Iris pigment epithelial cell (primary cell): ENCODE measurements at regions not wholly inside any gene's neighbourhood (a gene's known extent, or its start where the extent isn't known, plus 50 kb on each side); places are given as distances from the start of the nearest gene placed in this dataset.
"Not testable (repeated sequence)": the region's sequence is repeated elsewhere in the genome, so short reads cannot be mapped to it uniquely, and the experiment has no call there.

Experiments
- DNase-seq: peaks from one replicate; pipeline ENCODE4 v3.0.0-alpha.2; 2011; ENCODE audit warnings: low read depth

GRCh38 chr5:1636208-1636770 lies 112.5 kb upstream of the LPCAT1 start:
- DNase-seq, result not testable (repeated sequence)

- DNase-seq, result peak; percentile 16
These were observed 111.7 kb upstream of the LPCAT1 start for GRCh38 chr5:1635477-1635876.

- DNase-seq, result no peak
These were observed 110.5 kb upstream of the LPCAT1 start for GRCh38 chr5:1634337-1634661.

- DNase-seq, result peak; percentile 43
These were observed 110.0 kb upstream of the LPCAT1 start for GRCh38 chr5:1633605-1634336.

- not testable (repeated sequence) for DNase-seq
These were observed 107.2 kb upstream of the LPCAT1 start for GRCh38 chr5:1631004-1631403.

- DNase-seq, result not testable (repeated sequence)
These were observed 102.6 kb upstream of the LPCAT1 start for GRCh38 chr5:1626397-1626796.

- not testable (repeated sequence) for DNase-seq
These were observed 95.8 kb upstream of the LPCAT1 start for GRCh38 chr5:1619531-1619930.

- not testable (repeated sequence) for DNase-seq
These were observed 94.6 kb upstream of the LPCAT1 start for GRCh38 chr5:1618296-1618865.

GRCh38 chr5:1617236-1617755 lies 93.5 kb upstream of the LPCAT1 start:
- not testable (repeated sequence) for DNase-seq

GRCh38 chr5:1613515-1613914 lies 89.8 kb upstream of the LPCAT1 start:
- not testable (repeated sequence) for DNase-seq

GRCh38 chr5:1610526-1610925 lies 86.8 kb upstream of the LPCAT1 start:
- not testable (repeated sequence) for DNase-seq

- not testable (repeated sequence) for DNase-seq
These were observed 85.4 kb upstream of the LPCAT1 start for GRCh38 chr5:1609111-1609510.

- peak; percentile 94 for DNase-seq
These were observed 84.6 kb upstream of the LPCAT1 start for GRCh38 chr5:1608336-1608735.

GRCh38 chr5:1606951-1607350 lies 83.2 kb upstream of the LPCAT1 start:
- not testable (repeated sequence) for DNase-seq

GRCh38 chr5:1603916-1604315 lies 80.2 kb upstream of the LPCAT1 start:
- DNase-seq, result not testable (repeated sequence)

GRCh38 chr5:1601565-1601964 lies 77.8 kb upstream of the LPCAT1 start:
- DNase-seq, result not testable (repeated sequence)

GRCh38 chr5:1598950-1599737 lies 75.4 kb upstream of the LPCAT1 start:
- peak; percentile 42 for DNase-seq

- DNase-seq, result peak; percentile 6
These were observed 73.3 kb upstream of the LPCAT1 start for GRCh38 chr5:1597093-1597473.

GRCh38 chr5:1596462-1597092 lies 72.8 kb upstream of the LPCAT1 start:
- DNase-seq, result not testable (repeated sequence)

GRCh38 chr5:1594357-1595106 lies 70.8 kb upstream of the LPCAT1 start:
- DNase-seq, result no peak

- no peak for DNase-seq
These were observed 70.2 kb upstream of the LPCAT1 start for GRCh38 chr5:1593903-1594356.
